ENCODE measurements at regions not wholly inside any gene's neighbourhood (a gene's known extent, or its start where the extent isn't known, plus 50 kb on each side); places are given as distances from the start of the nearest gene placed in this dataset.

DNA sequence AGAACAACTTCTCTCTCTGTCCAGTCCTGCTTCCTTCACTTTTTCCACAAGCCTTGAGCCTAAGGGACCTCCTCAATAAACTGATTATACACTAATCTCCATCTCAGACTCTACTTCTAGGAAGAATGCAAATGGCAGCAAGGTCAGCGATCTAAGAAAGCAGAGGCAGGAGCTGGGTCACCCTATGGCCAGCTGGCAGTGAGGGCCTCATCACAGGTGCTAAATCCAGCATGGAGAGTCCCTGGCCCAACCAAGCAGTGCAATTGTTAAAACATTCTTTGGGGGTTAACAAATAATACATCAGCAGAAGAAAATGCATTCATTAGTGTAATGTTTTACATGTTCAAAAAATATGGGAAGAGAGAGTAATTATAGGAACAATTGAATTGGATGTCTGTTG is 416.0 kb downstream of the SIPA1L2 start:
- no peaks in the 10 kb centered on the region for H3K36me3 ChIP-seq (ENCODE audit: insufficient read depth, low read length)
- no peak overlapping the region for H3K4me3 ChIP-seq (ENCODE audit: low read length)
- no peaks in the 10 kb centered on the region for H4K20me1 ChIP-seq (ENCODE audit: insufficient read depth)
- H3K27me3 ChIP-seq (ENCODE audit: insufficient read depth, low read depth, low read length): no peaks in the 10 kb centered on the region
- H3F3A ChIP-seq (ENCODE audit: insufficient read depth, low read length, poor library complexity, severe bottlenecking): no peaks in the 10 kb centered on the region
- TF ChIP-seq TAF1 (IDR thresholded peaks at IDR 0.05; ENCODE audit: low read depth): no peak
- TF ChIP-seq, protein P1, sequence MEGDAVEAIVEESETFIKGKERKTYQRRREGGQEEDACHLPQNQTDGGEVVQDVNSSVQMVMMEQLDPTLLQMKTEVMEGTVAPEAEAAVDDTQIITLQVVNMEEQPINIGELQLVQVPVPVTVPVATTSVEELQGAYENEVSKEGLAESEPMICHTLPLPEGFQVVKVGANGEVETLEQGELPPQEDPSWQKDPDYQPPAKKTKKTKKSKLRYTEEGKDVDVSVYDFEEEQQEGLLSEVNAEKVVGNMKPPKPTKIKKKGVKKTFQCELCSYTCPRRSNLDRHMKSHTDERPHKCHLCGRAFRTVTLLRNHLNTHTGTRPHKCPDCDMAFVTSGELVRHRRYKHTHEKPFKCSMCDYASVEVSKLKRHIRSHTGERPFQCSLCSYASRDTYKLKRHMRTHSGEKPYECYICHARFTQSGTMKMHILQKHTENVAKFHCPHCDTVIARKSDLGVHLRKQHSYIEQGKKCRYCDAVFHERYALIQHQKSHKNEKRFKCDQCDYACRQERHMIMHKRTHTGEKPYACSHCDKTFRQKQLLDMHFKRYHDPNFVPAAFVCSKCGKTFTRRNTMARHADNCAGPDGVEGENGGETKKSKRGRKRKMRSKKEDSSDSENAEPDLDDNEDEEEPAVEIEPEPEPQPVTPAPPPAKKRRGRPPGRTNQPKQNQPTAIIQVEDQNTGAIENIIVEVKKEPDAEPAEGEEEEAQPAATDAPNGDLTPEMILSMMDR (IDR thresholded peaks at IDR 0.05; ENCODE audit: poor library complexity, severe bottlenecking): no peak
- no peak for TF ChIP-seq SMC3 (conservative IDR thresholded peaks at IDR 0.05; ENCODE audit: poor library complexity)
- no peak for TF ChIP-seq POLR2AphosphoS5 (IDR thresholded peaks at IDR 0.05)
- TF ChIP-seq RAD21 (conservative IDR thresholded peaks at IDR 0.05): no peak
- no peak for TF ChIP-seq REST (IDR thresholded peaks at IDR 0.05; ENCODE audit: borderline replicate concordance)
- no peak for TF ChIP-seq MXI1 (conservative IDR thresholded peaks at IDR 0.05; ENCODE audit: poor library complexity, severe bottlenecking)
- TF ChIP-seq EP300 (conservative IDR thresholded peaks at IDR 0.05; ENCODE audit: poor library complexity, severe bottlenecking): no peak
- TF ChIP-seq EZH2 (IDR thresholded peaks at IDR 0.05; ENCODE audit: borderline replicate concordance, insufficient read depth, low read length, poor library complexity, severe bottlenecking): no peak
- H2AFZ ChIP-seq (ENCODE audit: low read depth, low read length): no peak overlapping the region
- H3K9me3 ChIP-seq (ENCODE audit: low read length): no peaks in the 10 kb centered on the region
- no peak overlapping the region for H3K9ac ChIP-seq (ENCODE audit: low read length)
- H3K4me2 ChIP-seq (ENCODE audit: low read length): no peak overlapping the region
- no peak overlapping the region for H3K27ac ChIP-seq (ENCODE audit: low read length)
- no peaks in the 10 kb centered on the region for H3K9me2 ChIP-seq (ENCODE audit: insufficient read depth, low read length)
- H3K79me2 ChIP-seq (replicated peaks; ENCODE audit: insufficient read depth, low read length): no peaks in the 10 kb centered on the region

DNA sequence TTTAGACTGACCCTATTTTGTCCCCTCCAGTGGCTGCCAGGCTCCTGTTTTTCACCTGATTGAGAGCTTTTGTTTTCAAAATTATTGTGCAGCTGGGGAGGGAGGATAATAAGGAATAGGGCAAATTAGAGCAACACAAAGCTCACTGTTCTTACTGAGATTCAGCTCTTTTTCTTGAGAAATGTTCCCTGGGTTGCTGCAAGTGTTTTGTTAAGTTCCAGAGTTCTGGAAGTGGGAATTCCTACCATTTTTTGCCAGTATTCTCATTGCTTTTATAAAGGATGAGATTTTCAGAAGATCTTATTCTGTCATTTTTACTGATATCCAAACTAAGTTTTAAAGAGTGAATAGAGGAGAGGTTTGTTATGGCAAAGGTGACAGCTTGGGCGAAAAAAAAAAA is 417.7 kb downstream of the SIPA1L2 start:
- Histone ChIP-seq H3K4me2 (ENCODE audit: low read length) (no peak overlapping the region), H4K20me1 (ENCODE audit: insufficient read depth) (no peaks in the 10 kb centered on the region), H3K27ac (ENCODE audit: low read length) (no peak overlapping the region), H3F3A (ENCODE audit: insufficient read depth, low read length, poor library complexity, severe bottlenecking) (no peaks in the 10 kb centered on the region), H3K79me2 (replicated peaks; ENCODE audit: insufficient read depth, low read length) (no peaks in the 10 kb centered on the region), H3K36me3 (ENCODE audit: insufficient read depth, low read length) (no peaks in the 10 kb centered on the region), H3K9ac (ENCODE audit: low read length) (no peak overlapping the region), H3K9me2 (ENCODE audit: insufficient read depth, low read length) (no peaks in the 10 kb centered on the region), H3K27me3 (ENCODE audit: insufficient read depth, low read depth, low read length) (no peaks in the 10 kb centered on the region), H2AFZ (ENCODE audit: low read depth, low read length) (no peak overlapping the region), H3K9me3 (ENCODE audit: low read length) (no peaks in the 10 kb centered on the region), H3K4me3 (ENCODE audit: low read length) (no peak overlapping the region)
- no peak for TF ChIP-seq SMC3 (conservative IDR thresholded peaks at IDR 0.05; ENCODE audit: poor library complexity)
- no peak for TF ChIP-seq RAD21 (conservative IDR thresholded peaks at IDR 0.05)
- TF ChIP-seq TAF1 (IDR thresholded peaks at IDR 0.05; ENCODE audit: low read depth): no peak
- no peak for TF ChIP-seq REST (IDR thresholded peaks at IDR 0.05; ENCODE audit: borderline replicate concordance)
- no peak for TF ChIP-seq EP300 (conservative IDR thresholded peaks at IDR 0.05; ENCODE audit: poor library complexity, severe bottlenecking)
- TF ChIP-seq, protein P1 (IDR thresholded peaks at IDR 0.05; ENCODE audit: poor library complexity, severe bottlenecking): no peak
- TF ChIP-seq MXI1 (conservative IDR thresholded peaks at IDR 0.05; ENCODE audit: poor library complexity, severe bottlenecking): no peak
- TF ChIP-seq POLR2AphosphoS5 (IDR thresholded peaks at IDR 0.05): no peak
- TF ChIP-seq EZH2 (IDR thresholded peaks at IDR 0.05; ENCODE audit: borderline replicate concordance, insufficient read depth, low read length, poor library complexity, severe bottlenecking): no peak
